ENCODE measurements at regions not wholly inside any gene's neighbourhood (a gene's known extent, or its start where the extent isn't known, plus 50 kb on each side); places are given as distances from the start of the nearest gene placed in this dataset.

DNA sequence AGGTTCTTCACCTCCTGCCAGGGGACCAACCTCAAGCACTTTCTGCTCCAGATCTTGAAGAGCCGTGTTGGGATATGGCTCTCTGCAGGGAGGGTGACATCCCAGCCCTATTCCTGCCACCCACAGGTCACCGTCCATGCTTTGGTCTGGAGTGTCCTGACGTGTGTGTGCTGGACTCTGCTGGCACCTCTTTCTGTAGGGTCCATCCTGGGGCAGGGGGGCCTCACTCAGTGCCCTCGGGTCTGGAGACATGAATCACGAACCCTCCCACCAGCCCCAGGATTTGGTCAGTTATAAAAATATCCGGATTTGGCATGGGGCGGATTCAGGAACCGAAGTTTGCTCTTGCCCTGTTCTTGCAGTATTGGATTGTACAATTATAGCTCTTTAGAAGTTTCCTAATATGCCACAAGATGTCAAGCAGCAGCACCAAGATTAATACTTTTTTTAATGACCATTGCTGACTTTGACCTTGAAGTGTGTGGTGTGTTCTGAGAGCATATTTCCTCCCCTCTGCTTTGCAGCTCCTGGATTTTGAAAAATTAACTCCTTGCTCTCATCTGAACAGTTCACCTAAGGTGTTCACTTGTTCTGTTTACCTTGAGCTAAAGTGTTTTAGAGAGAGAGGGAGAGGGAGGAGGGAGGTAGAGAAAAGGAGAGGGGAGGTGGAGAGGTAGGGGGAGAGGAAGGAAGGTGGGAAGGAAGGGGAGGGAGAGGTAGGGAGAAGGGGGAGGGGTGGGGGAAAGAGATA, 95.4 kb upstream of the SHH start:
- no peaks in the 10 kb centered on the region for H3K79me2 ChIP-seq (ENCODE audit: insufficient read depth)
- WGBS, 2 experiments (ENCODE audit: low coverage in 1 of 2, low lambda C conversion rate in 2 of 2, missing lambda C conversion rate in 2 of 2): 15 to 21% methylated on average over 8 of the region's 8 CpGs
- H3K4me3 ChIP-seq: no peak overlapping the region
- no peaks in the 10 kb centered on the region for H3F3A ChIP-seq (ENCODE audit: insufficient read depth)
- in situ Hi-C loops (cut with MboI): no loop called here
- no peak overlapping the region for H3K9ac ChIP-seq
- no peaks in the 10 kb centered on the region for H3K9me3 ChIP-seq (ENCODE audit: low read depth)
- H4K20me1 ChIP-seq (ENCODE audit: insufficient read depth): no peaks in the 10 kb centered on the region
- no peak overlapping the region for H3K27ac ChIP-seq
- H3K27me3 ChIP-seq (replicated peaks; ENCODE audit: insufficient read depth): no peaks in the 10 kb centered on the region
- H3K36me3 ChIP-seq (ENCODE audit: low read depth): no peaks in the 10 kb centered on the region
- no peak for DNase-seq
- no peaks in the 10 kb centered on the region for H3K9me2 ChIP-seq (ENCODE audit: insufficient read depth)
- H3K4me1 ChIP-seq (ENCODE audit: insufficient read depth): no peaks in the 10 kb centered on the region
- TF ChIP-seq EZH2phosphoT487 (IDR thresholded peaks at IDR 0.05; ENCODE audit: insufficient read depth, low read depth) (no peak), EZH2 (IDR thresholded peaks at IDR 0.05; ENCODE audit: insufficient read depth, poor library complexity, severe bottlenecking) (no peak)
- no peak overlapping the region for H2AFZ ChIP-seq
- H3K4me2 ChIP-seq (ENCODE audit: unreplicated experiment): no peak overlapping the region

DNA sequence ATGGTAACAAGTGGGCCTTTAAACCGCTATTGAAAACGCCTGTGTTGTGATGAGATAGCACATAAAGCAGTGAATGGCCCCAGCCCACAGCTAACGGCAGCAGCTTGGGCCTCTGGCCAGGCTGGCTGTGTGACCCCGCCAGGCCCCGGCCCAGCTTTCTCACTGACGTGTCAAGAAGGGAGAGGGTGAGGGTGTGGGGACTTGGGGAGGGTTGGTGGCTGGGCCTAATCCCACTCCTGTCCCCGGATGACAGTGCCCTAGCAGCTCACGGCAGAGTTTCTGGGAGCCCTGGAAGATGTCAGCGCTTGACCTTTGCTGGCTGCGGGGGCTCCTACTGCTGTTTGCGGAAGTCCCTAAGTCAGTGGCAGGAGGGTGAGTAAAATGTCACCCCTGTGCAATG, 88.9 kb upstream of the SHH start:
- no peaks in the 10 kb centered on the region for H3K79me2 ChIP-seq (ENCODE audit: insufficient read depth)
- no peaks in the 10 kb centered on the region for H3K27me3 ChIP-seq (replicated peaks; ENCODE audit: insufficient read depth)
- no peak for DNase-seq
- H2AFZ ChIP-seq: no peak overlapping the region
- H3K27ac ChIP-seq: no peak overlapping the region
- H3K36me3 ChIP-seq (ENCODE audit: low read depth): no peaks in the 10 kb centered on the region
- H3F3A ChIP-seq (ENCODE audit: insufficient read depth): no peaks in the 10 kb centered on the region
- in situ Hi-C loops (cut with MboI): no loop called here
- H3K9me2 ChIP-seq (ENCODE audit: insufficient read depth): no peaks in the 10 kb centered on the region
- H4K20me1 ChIP-seq (ENCODE audit: insufficient read depth): no peaks in the 10 kb centered on the region
- 42 to 50% methylated on average over 11 of the region's 11 CpGs for WGBS, 2 experiments (ENCODE audit: low coverage in 1 of 2, low lambda C conversion rate in 2 of 2, missing lambda C conversion rate in 2 of 2)
- no peak overlapping the region for H3K4me2 ChIP-seq (ENCODE audit: unreplicated experiment)
- no peaks in the 10 kb centered on the region for H3K4me1 ChIP-seq (ENCODE audit: insufficient read depth)
- TF ChIP-seq EZH2phosphoT487 (IDR thresholded peaks at IDR 0.05; ENCODE audit: insufficient read depth, low read depth): no peak
- no peak for TF ChIP-seq EZH2 (IDR thresholded peaks at IDR 0.05; ENCODE audit: insufficient read depth, poor library complexity, severe bottlenecking)
- no peak overlapping the region for H3K4me3 ChIP-seq
- no peak overlapping the region for H3K9ac ChIP-seq
- H3K9me3 ChIP-seq (ENCODE audit: low read depth): no peaks in the 10 kb centered on the region

DNA sequence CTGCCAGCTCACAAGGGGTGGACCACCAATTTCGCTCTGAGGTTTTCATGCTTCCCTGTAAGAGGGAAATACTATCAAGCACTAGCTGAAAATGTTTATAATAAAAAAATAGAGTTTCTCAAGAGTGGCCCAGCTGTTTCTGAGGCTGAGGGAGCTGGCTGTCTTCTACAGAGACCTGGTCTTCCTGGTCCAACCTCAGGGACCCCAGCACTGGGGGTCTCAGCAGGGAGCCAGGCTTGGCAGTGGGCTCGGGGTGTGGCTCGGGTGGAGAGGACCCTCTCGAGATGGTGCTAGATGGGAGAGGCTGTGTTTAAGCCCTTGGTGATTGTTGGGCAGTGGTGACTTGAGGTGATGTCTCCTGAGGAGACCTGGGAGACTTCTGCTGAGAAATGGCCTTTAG, 87.3 kb upstream of the SHH start:
- in situ Hi-C loops (cut with MboI): no loop called here
- 13 to 24% methylated on average over 4 of the region's 4 CpGs for WGBS, 2 experiments (ENCODE audit: low coverage in 1 of 2, low lambda C conversion rate in 2 of 2, missing lambda C conversion rate in 2 of 2)
- H3K9ac ChIP-seq: no peak overlapping the region

DNA sequence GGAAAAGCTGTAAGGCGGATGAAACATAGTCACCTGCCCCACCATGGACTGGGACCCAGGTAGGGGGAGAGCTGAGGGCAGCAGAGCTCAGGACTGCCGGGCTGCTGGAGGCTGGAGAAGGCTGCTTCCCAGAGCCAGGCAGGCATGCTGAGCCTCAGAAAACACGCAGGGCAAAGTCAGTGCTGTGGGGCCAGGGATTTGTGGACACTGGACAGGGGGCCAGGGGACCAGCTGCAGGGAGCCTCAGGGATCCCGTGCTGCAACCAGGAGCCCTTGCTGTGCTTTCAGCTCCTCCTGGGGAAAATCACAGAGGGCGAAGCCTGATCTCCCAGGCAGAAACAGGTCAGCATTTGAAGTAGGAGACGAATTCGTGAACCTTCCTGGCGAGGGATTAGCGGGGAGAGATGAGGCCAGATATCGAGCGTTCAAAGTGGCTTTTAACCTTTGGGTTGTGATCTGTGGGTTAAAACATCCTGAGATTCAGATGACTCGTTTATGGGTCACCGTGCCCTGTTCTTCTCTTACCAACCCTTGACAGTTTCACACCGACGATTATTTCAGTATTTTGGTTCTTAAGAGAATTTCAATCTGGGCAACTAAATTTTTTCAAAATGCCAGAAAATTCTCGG, 85.6 kb upstream of the SHH start:
- no peak overlapping the region for H3K4me2 ChIP-seq (ENCODE audit: unreplicated experiment)
- no peak overlapping the region for H3K4me3 ChIP-seq
- in situ Hi-C loops (cut with MboI): no loop called here
- H3K36me3 ChIP-seq (ENCODE audit: low read depth): no peaks in the 10 kb centered on the region
- no peaks in the 10 kb centered on the region for H3K27me3 ChIP-seq (replicated peaks; ENCODE audit: insufficient read depth)
- H3K27ac ChIP-seq: no peak overlapping the region
- H3K79me2 ChIP-seq (ENCODE audit: insufficient read depth): no peaks in the 10 kb centered on the region
- no peaks in the 10 kb centered on the region for H3K4me1 ChIP-seq (ENCODE audit: insufficient read depth)
- no peaks in the 10 kb centered on the region for H3F3A ChIP-seq (ENCODE audit: insufficient read depth)
- no peak overlapping the region for H2AFZ ChIP-seq
- H3K9me3 ChIP-seq (ENCODE audit: low read depth): no peaks in the 10 kb centered on the region
- DNase-seq: no peak
- no peaks in the 10 kb centered on the region for H3K9me2 ChIP-seq (ENCODE audit: insufficient read depth)
- no peak overlapping the region for H3K9ac ChIP-seq
- TF ChIP-seq EZH2 (IDR thresholded peaks at IDR 0.05; ENCODE audit: insufficient read depth, poor library complexity, severe bottlenecking) (no peak), EZH2phosphoT487 (IDR thresholded peaks at IDR 0.05; ENCODE audit: insufficient read depth, low read depth) (no peak)
- 35 to 46% methylated on average over 16 of the region's 16 CpGs for WGBS, 2 experiments (ENCODE audit: low coverage in 1 of 2, low lambda C conversion rate in 2 of 2, missing lambda C conversion rate in 2 of 2)
- no peaks in the 10 kb centered on the region for H4K20me1 ChIP-seq (ENCODE audit: insufficient read depth)

More for the DNA sequence above, 87.3 kb upstream of the SHH start:
- Histone ChIP-seq H4K20me1 (ENCODE audit: insufficient read depth) (no peaks in the 10 kb centered on the region), H3K4me2 (ENCODE audit: unreplicated experiment) (no peak overlapping the region), H3K4me3 (no peak overlapping the region), H3K79me2 (ENCODE audit: insufficient read depth) (no peaks in the 10 kb centered on the region), H3F3A (ENCODE audit: insufficient read depth) (no peaks in the 10 kb centered on the region), H3K27ac (no peak overlapping the region), H3K9me2 (ENCODE audit: insufficient read depth) (no peaks in the 10 kb centered on the region), H3K4me1 (ENCODE audit: insufficient read depth) (no peaks in the 10 kb centered on the region), H3K27me3 (replicated peaks; ENCODE audit: insufficient read depth) (no peaks in the 10 kb centered on the region), H3K9me3 (ENCODE audit: low read depth) (no peaks in the 10 kb centered on the region), H2AFZ (no peak overlapping the region), H3K36me3 (ENCODE audit: low read depth) (no peaks in the 10 kb centered on the region)
- TF ChIP-seq EZH2 (IDR thresholded peaks at IDR 0.05; ENCODE audit: insufficient read depth, poor library complexity, severe bottlenecking) (no peak), EZH2phosphoT487 (IDR thresholded peaks at IDR 0.05; ENCODE audit: insufficient read depth, low read depth) (no peak)
- no peak for DNase-seq

Measured in GM23248 (cell line).